ENCODE measurements at regions not wholly inside any gene's neighbourhood (a gene's known extent, or its start where the extent isn't known, plus 50 kb on each side); places are given as distances from the start of the nearest gene placed in this dataset.

DNA sequence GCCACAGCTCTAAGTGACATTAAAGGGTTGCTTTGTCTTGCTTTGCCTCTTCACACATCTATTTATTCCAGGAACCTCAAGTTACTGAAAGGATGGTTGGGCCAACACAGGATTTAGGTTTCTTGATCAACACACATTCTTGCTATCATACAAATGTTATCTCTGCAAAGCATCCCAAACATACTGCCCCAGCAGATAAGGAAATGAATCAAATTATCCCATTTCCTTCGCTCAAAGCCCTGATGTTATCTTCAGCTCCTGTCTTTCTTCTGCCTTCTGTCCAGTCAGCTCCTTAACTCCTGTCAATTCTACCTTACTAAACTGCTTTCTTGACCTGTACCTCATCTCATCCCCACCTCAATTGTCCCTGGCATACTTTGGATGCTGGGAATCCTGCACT lies 355.9 kb upstream of the TENM4 start:
- no peaks in the 10 kb centered on the region for H3K9me3 ChIP-seq

DNA sequence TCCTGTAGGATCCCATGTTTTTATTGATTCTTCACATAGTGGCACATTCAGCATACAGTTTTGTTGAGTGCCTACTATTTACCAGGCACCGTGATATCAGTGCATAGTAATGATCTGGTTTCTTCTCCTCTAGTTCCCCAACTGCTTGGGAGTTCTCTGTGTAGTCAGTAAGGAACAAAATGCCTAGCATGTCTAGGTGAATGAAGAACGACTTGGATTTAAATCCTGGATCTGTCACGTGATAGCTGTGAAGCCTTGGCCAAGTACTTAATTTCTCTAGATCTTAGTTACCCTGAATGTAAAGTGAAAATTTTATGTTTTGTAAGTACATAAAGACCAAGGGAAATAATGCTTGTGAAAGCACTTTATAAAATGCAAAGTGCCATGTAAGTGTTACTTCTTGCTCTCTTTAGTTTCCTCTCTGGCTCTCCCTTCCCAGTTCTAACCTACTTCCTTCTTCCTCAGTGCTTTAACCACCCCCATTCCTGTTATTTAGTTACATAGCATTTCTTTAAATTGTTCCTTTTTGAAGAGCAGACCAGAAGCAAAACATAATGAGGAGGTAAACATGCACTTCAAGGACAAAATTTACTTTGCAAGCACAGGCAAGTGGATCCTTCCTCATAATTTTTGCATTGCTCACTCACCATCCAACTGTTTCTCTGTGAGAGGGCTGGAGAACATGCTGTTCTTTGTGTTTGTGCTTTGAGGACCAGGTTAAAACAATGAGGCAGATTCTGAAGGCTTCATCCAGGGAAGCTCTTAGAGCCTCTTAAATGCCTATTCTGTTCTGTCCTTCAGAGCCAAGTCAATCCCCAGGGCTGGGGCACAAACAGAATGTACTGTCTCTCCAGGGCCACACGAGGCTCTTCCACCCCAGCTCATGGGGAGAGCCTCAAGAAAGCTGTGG lies 353.9 kb upstream of the TENM4 start:
- Histone ChIP-seq H3K36me3 (no peaks in the 10 kb centered on the region), H3K4me1 (no peaks in the 10 kb centered on the region), H3K27me3 (no peaks in the 10 kb centered on the region), H3K9me3 (no peaks in the 10 kb centered on the region), H3K4me3 (no peak overlapping the region), H3K27ac (no peak overlapping the region)
- no peak for DNase-seq
- WGBS, 2 donors, result 72 to 73% methylated on average over 4 of the region's 4 CpGs
- intact Hi-C loops (cut with DNase I), result no loop called here
- TF ChIP-seq POLR2AphosphoS5 (IDR thresholded peaks at IDR 0.05) (no peak), EP300 (IDR thresholded peaks at IDR 0.05) (no peak), POLR2A (IDR thresholded peaks at IDR 0.05) (no peak)
- TF ChIP-seq, protein P1, sequence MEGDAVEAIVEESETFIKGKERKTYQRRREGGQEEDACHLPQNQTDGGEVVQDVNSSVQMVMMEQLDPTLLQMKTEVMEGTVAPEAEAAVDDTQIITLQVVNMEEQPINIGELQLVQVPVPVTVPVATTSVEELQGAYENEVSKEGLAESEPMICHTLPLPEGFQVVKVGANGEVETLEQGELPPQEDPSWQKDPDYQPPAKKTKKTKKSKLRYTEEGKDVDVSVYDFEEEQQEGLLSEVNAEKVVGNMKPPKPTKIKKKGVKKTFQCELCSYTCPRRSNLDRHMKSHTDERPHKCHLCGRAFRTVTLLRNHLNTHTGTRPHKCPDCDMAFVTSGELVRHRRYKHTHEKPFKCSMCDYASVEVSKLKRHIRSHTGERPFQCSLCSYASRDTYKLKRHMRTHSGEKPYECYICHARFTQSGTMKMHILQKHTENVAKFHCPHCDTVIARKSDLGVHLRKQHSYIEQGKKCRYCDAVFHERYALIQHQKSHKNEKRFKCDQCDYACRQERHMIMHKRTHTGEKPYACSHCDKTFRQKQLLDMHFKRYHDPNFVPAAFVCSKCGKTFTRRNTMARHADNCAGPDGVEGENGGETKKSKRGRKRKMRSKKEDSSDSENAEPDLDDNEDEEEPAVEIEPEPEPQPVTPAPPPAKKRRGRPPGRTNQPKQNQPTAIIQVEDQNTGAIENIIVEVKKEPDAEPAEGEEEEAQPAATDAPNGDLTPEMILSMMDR (IDR thresholded peaks at IDR 0.05), result no peak

More for the DNA sequence above, 355.9 kb upstream of the TENM4 start:
- no peaks in the 10 kb centered on the region for H3K27me3 ChIP-seq
- no peaks in the 10 kb centered on the region for H3K4me1 ChIP-seq
- DNase-seq, result no peak
- TF ChIP-seq, protein P1 (IDR thresholded peaks at IDR 0.05), result no peak
- TF ChIP-seq POLR2A (IDR thresholded peaks at IDR 0.05), result no peak
- 70 to 94% methylated on average over 1 of the region's 1 CpG for WGBS, 2 donors
- no peak overlapping the region for H3K4me3 ChIP-seq
- no peaks in the 10 kb centered on the region for H3K36me3 ChIP-seq
- no peak overlapping the region for H3K27ac ChIP-seq
- intact Hi-C loops (cut with DNase I), result no loop called here

DNA sequence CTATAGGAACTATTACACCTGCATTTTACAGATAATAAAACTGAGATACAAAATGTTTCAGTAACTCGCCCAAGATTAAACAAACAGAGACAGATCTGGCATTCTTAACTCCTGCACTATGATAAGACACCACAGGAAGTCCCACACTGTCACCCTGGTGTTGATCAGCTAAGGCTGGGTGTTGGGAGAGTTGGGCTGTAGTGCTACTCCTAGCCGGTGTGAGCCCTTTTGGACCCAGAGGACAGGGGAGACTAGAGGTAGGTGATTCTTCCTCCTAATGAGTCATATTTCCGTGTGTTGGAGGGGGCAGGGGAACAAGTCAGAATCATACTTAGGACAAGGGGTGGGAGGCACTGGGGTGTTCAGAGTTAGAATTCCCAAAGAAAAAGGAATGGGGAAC lies 353.2 kb upstream of the TENM4 start:
- Histone ChIP-seq H3K4me1 (no peaks in the 10 kb centered on the region), H3K27ac (no peak overlapping the region), H3K4me3 (no peak overlapping the region), H3K27me3 (no peaks in the 10 kb centered on the region), H3K36me3 (no peaks in the 10 kb centered on the region), H3K9me3 (no peaks in the 10 kb centered on the region)
- WGBS, 2 donors, result 63 to 71% methylated on average over 3 of the region's 3 CpGs
- TF ChIP-seq EP300 (IDR thresholded peaks at IDR 0.05), result no peak
- TF ChIP-seq, protein P1 (IDR thresholded peaks at IDR 0.05), result no peak
- no peak for TF ChIP-seq POLR2A (IDR thresholded peaks at IDR 0.05)
- TF ChIP-seq POLR2AphosphoS5 (IDR thresholded peaks at IDR 0.05), result no peak
- intact Hi-C loops (cut with DNase I), result no loop called here
- DNase-seq, result no peak

DNA sequence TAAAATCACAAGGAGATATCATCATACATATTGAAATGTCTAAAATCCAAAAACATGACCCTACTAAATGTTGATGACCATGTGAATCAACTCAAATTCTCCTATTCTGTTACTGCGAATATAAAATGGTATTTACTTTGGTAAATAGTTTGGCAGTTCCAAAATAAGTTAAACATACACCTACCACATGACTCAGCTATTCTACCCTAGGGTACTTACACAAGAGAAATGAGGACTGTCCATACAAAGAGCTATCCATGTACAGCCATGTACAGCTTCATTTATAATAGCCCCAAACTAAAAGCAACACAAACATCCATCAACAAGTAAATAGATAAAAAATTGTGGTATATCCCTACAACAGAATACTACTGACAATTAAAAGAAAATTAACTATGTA lies 346.1 kb upstream of the TENM4 start:
- Histone ChIP-seq H3K4me3 (no peak overlapping the region), H3K36me3 (no peaks in the 10 kb centered on the region), H3K4me1 (no peaks in the 10 kb centered on the region), H3K27ac (no peak overlapping the region), H3K9me3 (peaks cover 0 to 2% (median 0%) of the 10 kb centered on the region in 4 donors), H3K27me3 (no peaks in the 10 kb centered on the region)
- no peak for DNase-seq
- intact Hi-C loops (cut with DNase I), result no loop called here
- 32 to 76% methylated on average over 1 of the region's 1 CpG for WGBS, 2 donors
- TF ChIP-seq POLR2AphosphoS5 (IDR thresholded peaks at IDR 0.05), result no peak
- TF ChIP-seq EP300 (IDR thresholded peaks at IDR 0.05), result no peak
- TF ChIP-seq, protein P1 (IDR thresholded peaks at IDR 0.05), result no peak
- no peak for TF ChIP-seq POLR2A (IDR thresholded peaks at IDR 0.05)

Measured in sigmoid colon (tissue), 6 donors.